OCI-LY3 (cell line): ENCODE measurements at regions not wholly inside any gene's neighbourhood (a gene's known extent, or its start where the extent isn't known, plus 50 kb on each side); places are given as distances from the start of the nearest gene placed in this dataset.

ENCODE experiments used
- EZH2phosphoT487 ChIP-seq: fragments of 200-600 bp; shearing (Covaris generic); IDR thresholded peaks from 2 replicates; pipeline ENCODE4 v1.6.1; 2018; ENCODE audit warnings: antibody characterized with exemption, mixed run types, low read depth
- TF ChIP-seq, protein P1 (sequence below): fragments of 200-600, 300-600 bp; sonication (generic); IDR thresholded peaks from 2 replicates; pipeline ENCODE4 v1.5.1; 2014; ENCODE audit warnings: antibody characterized with exemption, low read length, low read depth

DNA sequence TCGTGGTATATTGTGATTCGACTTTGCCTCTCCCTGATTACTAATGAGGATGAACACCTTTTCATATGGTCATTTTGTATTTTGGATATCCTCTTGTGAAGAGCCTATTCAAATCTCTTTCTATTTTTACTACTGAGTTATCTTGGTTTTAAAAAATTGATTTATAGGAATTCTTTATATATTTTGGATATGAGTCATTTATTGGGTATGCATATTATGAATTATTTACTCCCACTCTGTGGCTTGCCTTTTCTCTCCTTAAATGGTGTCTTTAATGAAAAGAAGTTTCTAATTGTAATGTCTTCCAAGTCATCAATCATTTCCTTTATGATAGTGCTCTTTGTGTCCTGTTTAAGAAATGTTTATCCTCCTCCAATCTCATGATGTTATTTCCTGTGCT lies 191.5 kb upstream of the DPH6 start:
- TF ChIP-seq, protein P1, sequence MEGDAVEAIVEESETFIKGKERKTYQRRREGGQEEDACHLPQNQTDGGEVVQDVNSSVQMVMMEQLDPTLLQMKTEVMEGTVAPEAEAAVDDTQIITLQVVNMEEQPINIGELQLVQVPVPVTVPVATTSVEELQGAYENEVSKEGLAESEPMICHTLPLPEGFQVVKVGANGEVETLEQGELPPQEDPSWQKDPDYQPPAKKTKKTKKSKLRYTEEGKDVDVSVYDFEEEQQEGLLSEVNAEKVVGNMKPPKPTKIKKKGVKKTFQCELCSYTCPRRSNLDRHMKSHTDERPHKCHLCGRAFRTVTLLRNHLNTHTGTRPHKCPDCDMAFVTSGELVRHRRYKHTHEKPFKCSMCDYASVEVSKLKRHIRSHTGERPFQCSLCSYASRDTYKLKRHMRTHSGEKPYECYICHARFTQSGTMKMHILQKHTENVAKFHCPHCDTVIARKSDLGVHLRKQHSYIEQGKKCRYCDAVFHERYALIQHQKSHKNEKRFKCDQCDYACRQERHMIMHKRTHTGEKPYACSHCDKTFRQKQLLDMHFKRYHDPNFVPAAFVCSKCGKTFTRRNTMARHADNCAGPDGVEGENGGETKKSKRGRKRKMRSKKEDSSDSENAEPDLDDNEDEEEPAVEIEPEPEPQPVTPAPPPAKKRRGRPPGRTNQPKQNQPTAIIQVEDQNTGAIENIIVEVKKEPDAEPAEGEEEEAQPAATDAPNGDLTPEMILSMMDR: no peak
- TF ChIP-seq EZH2phosphoT487: no peak
